WTC11 (cell line): ENCODE measurements at regions not wholly inside any gene's neighbourhood (a gene's known extent, or its start where the extent isn't known, plus 50 kb on each side); places are given as distances from the start of the nearest gene placed in this dataset.

ENCODE experiments used
- ATAC-seq: fragments of 200-7000 bp; cut with Tn5 transposase; 2 replicates; pipeline ENCODE4 v1.10.0; 2021; ENCODE audit warnings: mild to moderate bottlenecking, moderate library complexity
- CTCF ChIA-PET: fragments of 300-600 bp; sonication (Branson Sonifier 250); formaldehyde crosslinking; loops from one replicate; lab custom pipeline; 2021; ENCODE audit warnings: antibody characterized with exemption; lab: Charles Lee
- POLR2A ChIA-PET: fragments of 350-600 bp; sonication (Branson Sonifier 250); formaldehyde crosslinking; loops from one replicate; lab custom pipeline; 2021; ENCODE audit warnings: antibody characterized with exemption; lab: Charles Lee
- DNase-seq: peaks from one replicate; pipeline ENCODE4 v3.0.0; 2021; ENCODE audit warnings: low spot score
- H3K27ac Mint-ChIP-seq: 2 replicates; pipeline ENCODE4 v1.8.0; 2021; ENCODE audit warnings: mixed read lengths
- H3K27me3 Mint-ChIP-seq: 2 replicates; pipeline ENCODE4 v1.8.0; 2021; ENCODE audit warnings: low read depth, mild to moderate bottlenecking, moderate library complexity, mixed read lengths
- H3K36me3 Mint-ChIP-seq: 2 replicates; pipeline ENCODE4 v1.8.0; 2021; ENCODE audit warnings: mixed read lengths
- H3K4me1 Mint-ChIP-seq: 2 replicates; pipeline ENCODE4 v1.8.0; 2022; ENCODE audit warnings: mixed read lengths
- H3K4me3 Mint-ChIP-seq: 2 replicates; pipeline ENCODE4 v1.8.0; 2021; ENCODE audit warnings: mild to moderate bottlenecking, moderate library complexity, mixed read lengths
- H3K9me3 Mint-ChIP-seq: 2 replicates; pipeline ENCODE4 v1.8.0; 2021; ENCODE audit warnings: mixed read lengths
- ETV6 ChIP-seq: sonication (generic); formaldehyde crosslinking; IDR thresholded peaks from 2 replicates; pipeline ENCODE4 v1.8.1; 2022; ENCODE audit warnings: mild to moderate bottlenecking, missing genetic modification reagents
- GRHL2 ChIP-seq: fragments of 250-450 bp; sonication (Bioruptor Pico); IDR thresholded peaks from 2 replicates; pipeline ENCODE4 v1.8.0; 2022; ENCODE audit warnings: mild to moderate bottlenecking, moderate library complexity; ENCODE audit not compliant: insufficient replicate concordance, severe bottlenecking
- MXD4 ChIP-seq: fragments of 250-450 bp; sonication (Bioruptor Pico); IDR thresholded peaks from 2 replicates; pipeline ENCODE4 v1.8.0; 2021; ENCODE audit warnings: mild to moderate bottlenecking, moderate library complexity, borderline replicate concordance
- NFATC4 ChIP-seq: fragments of 250-450 bp; sonication (Bioruptor Pico); IDR thresholded peaks from 2 replicates; pipeline ENCODE4 v1.9.0; 2021; ENCODE audit warnings: mild to moderate bottlenecking
- NR1H2 ChIP-seq: sonication (generic); formaldehyde crosslinking; IDR thresholded peaks from 2 replicates; pipeline ENCODE4 v1.9.0; 2021; ENCODE audit warnings: mild to moderate bottlenecking, moderate library complexity, missing genetic modification reagents
- SMAD4 ChIP-seq: sonication (generic); formaldehyde crosslinking; IDR thresholded peaks from 2 replicates; pipeline ENCODE4 v1.8.0; 2022; ENCODE audit warnings: mild to moderate bottlenecking, missing genetic modification reagents
- TEAD4 ChIP-seq: sonication (generic); formaldehyde crosslinking; IDR thresholded peaks from 2 replicates; pipeline ENCODE4 v1.8.0; 2022; ENCODE audit warnings: mild to moderate bottlenecking, missing genetic modification reagents
- ZNF671 ChIP-seq: fragments of 250-450 bp; sonication (Bioruptor Pico); IDR thresholded peaks from 2 replicates; pipeline ENCODE4 v1.8.0; 2021; ENCODE audit warnings: mild to moderate bottlenecking
- TF ChIP-seq, protein P1 (sequence below): sonication (generic); formaldehyde crosslinking; IDR thresholded peaks from 2 replicates; pipeline ENCODE4 v1.8.1; 2022; ENCODE audit warnings: low read depth, mild to moderate bottlenecking, moderate library complexity, missing genetic modification reagents, borderline replicate concordance
- TF ChIP-seq, protein P2 (sequence below): sonication (generic); formaldehyde crosslinking; IDR thresholded peaks from 2 replicates; pipeline ENCODE4 v1.8.1; 2023; ENCODE audit warnings: mild to moderate bottlenecking, missing genetic modification reagents, moderate library complexity
- TF ChIP-seq, protein P3 (sequence below): sonication (generic); formaldehyde crosslinking; IDR thresholded peaks from 2 replicates; pipeline ENCODE4 v1.8.1; 2023; ENCODE audit warnings: mild to moderate bottlenecking, moderate library complexity, missing genetic modification reagents
- TF ChIP-seq, protein P4 (sequence below): sonication (generic); formaldehyde crosslinking; IDR thresholded peaks from 2 replicates; pipeline ENCODE4 v1.8.0; 2022; ENCODE audit warnings: mild to moderate bottlenecking, missing genetic modification reagents
- TF ChIP-seq, protein P5 (sequence below): sonication (generic); formaldehyde crosslinking; IDR thresholded peaks from 2 replicates; pipeline ENCODE4 v1.8.1; 2022; ENCODE audit warnings: mild to moderate bottlenecking, moderate library complexity, missing genetic modification reagents
- TF ChIP-seq, protein P6 (sequence below): sonication (generic); formaldehyde crosslinking; conservative IDR thresholded peaks from 2 replicates; pipeline ENCODE4 v1.8.1; 2023; ENCODE audit warnings: mild to moderate bottlenecking, low read depth, missing genetic modification reagents, moderate library complexity
- TF ChIP-seq, protein P7 (sequence below): sonication (generic); formaldehyde crosslinking; IDR thresholded peaks from 2 replicates; pipeline ENCODE4 v1.8.0; 2023; ENCODE audit warnings: missing genetic modification reagents, mild to moderate bottlenecking, borderline replicate concordance

DNA sequence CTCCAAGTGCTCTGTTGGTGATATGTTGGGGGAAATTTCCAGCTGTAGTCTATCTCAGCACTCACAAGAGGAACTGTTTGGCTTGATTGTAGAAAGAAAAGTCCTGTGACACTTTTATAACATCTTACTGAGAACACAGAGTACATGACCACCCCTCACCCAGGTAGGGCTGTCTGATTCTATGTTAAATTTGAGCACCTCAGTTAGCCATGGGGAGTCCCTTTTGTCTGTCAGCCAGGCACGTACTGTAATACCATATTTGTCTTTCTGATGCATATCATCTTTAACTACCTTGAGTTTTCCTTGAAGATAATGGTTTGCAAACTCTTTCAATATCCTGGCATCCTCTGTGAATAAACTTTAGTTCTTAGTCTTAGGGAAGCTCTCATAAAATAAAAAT lies 164.5 kb downstream of the IZUMO3 start:
- Mint-ChIP-seq H3K4me1 (peaks cover 23% of the 10 kb centered on the region), H3K27me3 (no peaks in the 10 kb centered on the region), H3K36me3 (peaks cover 29% of the 10 kb centered on the region)
- POLR2A ChIA-PET, result no interaction called here
- no peak for DNase-seq
- CTCF ChIA-PET, result interaction anchor here (0.5 kb wide), 1 partner anchor 526 kb away, joined by 3 read pairs; no protein-coding TSS in a partner anchor
- TF ChIP-seq TEAD4 (CRISPR knock-in tag) (no peak), NR1H2 (CRISPR knock-in tag) (no peak), NFATC4 (CRISPR knock-in tag) (no peak), ETV6 (CRISPR knock-in tag) (no peak), SMAD4 (CRISPR knock-in tag) (no peak), ZNF671 (CRISPR knock-in tag) (no peak), MXD4 (CRISPR knock-in tag) (no peak), GRHL2 (no peak)
- TF ChIP-seq, protein P1, sequence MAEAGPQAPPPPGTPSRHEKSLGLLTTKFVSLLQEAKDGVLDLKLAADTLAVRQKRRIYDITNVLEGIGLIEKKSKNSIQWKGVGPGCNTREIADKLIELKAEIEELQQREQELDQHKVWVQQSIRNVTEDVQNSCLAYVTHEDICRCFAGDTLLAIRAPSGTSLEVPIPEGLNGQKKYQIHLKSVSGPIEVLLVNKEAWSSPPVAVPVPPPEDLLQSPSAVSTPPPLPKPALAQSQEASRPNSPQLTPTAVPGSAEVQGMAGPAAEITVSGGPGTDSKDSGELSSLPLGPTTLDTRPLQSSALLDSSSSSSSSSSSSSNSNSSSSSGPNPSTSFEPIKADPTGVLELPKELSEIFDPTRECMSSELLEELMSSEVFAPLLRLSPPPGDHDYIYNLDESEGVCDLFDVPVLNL (CRISPR knock-in tag), result no peak
- TF ChIP-seq, protein P2, sequence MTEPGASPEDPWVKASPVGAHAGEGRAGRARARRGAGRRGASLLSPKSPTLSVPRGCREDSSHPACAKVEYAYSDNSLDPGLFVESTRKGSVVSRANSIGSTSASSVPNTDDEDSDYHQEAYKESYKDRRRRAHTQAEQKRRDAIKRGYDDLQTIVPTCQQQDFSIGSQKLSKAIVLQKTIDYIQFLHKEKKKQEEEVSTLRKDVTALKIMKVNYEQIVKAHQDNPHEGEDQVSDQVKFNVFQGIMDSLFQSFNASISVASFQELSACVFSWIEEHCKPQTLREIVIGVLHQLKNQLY, result no peak
- TF ChIP-seq, protein P3, sequence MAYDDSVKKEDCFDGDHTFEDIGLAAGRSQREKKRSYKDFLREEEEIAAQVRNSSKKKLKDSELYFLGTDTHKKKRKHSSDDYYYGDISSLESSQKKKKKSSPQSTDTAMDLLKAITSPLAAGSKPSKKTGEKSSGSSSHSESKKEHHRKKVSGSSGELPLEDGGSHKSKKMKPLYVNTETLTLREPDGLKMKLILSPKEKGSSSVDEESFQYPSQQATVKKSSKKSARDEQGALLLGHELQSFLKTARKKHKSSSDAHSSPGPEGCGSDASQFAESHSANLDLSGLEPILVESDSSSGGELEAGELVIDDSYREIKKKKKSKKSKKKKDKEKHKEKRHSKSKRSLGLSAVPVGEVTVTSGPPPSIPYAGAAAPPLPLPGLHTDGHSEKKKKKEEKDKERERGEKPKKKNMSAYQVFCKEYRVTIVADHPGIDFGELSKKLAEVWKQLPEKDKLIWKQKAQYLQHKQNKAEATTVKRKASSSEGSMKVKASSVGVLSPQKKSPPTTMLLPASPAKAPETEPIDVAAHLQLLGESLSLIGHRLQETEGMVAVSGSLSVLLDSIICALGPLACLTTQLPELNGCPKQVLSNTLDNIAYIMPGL, result no peak
- TF ChIP-seq, all 79 proteins: peak for 0
- peak overlapping the region; percentile 41 for H3K27ac Mint-ChIP-seq
- H3K9me3 Mint-ChIP-seq, result peaks cover 37% of the 10 kb centered on the region
- H3K4me3 Mint-ChIP-seq, result no peak overlapping the region
- ATAC-seq, result peak; percentile 32; the same call in 1 of the 2 replicates

DNA sequence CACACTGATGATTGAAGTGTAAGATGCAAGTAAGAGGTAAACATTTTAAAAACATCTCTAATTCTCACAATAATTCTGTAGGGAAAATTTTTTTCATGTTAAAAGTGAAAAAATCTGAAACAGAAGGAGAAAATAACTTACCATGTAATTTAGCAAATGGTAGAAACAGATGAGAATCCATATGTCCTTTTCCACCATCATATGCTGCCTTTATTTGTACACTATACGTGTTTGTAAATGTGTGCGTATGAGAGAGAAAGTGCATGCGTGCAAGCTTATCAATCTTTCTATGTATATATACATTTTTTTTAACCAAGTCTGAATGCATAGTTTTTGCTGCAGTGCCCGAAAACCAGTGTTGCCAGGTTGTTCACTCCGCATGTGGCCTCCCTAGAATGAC lies 186.7 kb downstream of the IZUMO3 start:
- TF ChIP-seq, protein P4, sequence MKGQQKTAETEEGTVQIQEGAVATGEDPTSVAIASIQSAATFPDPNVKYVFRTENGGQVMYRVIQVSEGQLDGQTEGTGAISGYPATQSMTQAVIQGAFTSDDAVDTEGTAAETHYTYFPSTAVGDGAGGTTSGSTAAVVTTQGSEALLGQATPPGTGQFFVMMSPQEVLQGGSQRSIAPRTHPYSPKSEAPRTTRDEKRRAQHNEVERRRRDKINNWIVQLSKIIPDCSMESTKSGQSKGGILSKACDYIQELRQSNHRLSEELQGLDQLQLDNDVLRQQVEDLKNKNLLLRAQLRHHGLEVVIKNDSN (CRISPR knock-in tag), result no peak
- TF ChIP-seq, protein P5, sequence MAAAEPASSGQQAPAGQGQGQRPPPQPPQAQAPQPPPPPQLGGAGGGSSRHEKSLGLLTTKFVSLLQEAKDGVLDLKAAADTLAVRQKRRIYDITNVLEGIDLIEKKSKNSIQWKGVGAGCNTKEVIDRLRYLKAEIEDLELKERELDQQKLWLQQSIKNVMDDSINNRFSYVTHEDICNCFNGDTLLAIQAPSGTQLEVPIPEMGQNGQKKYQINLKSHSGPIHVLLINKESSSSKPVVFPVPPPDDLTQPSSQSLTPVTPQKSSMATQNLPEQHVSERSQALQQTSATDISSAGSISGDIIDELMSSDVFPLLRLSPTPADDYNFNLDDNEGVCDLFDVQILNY (CRISPR knock-in tag), result no peak
- TF ChIP-seq, protein P6, sequence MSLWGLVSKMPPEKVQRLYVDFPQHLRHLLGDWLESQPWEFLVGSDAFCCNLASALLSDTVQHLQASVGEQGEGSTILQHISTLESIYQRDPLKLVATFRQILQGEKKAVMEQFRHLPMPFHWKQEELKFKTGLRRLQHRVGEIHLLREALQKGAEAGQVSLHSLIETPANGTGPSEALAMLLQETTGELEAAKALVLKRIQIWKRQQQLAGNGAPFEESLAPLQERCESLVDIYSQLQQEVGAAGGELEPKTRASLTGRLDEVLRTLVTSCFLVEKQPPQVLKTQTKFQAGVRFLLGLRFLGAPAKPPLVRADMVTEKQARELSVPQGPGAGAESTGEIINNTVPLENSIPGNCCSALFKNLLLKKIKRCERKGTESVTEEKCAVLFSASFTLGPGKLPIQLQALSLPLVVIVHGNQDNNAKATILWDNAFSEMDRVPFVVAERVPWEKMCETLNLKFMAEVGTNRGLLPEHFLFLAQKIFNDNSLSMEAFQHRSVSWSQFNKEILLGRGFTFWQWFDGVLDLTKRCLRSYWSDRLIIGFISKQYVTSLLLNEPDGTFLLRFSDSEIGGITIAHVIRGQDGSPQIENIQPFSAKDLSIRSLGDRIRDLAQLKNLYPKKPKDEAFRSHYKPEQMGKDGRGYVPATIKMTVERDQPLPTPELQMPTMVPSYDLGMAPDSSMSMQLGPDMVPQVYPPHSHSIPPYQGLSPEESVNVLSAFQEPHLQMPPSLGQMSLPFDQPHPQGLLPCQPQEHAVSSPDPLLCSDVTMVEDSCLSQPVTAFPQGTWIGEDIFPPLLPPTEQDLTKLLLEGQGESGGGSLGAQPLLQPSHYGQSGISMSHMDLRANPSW (CRISPR knock-in tag), result no peak
- TF ChIP-seq, protein P7, sequence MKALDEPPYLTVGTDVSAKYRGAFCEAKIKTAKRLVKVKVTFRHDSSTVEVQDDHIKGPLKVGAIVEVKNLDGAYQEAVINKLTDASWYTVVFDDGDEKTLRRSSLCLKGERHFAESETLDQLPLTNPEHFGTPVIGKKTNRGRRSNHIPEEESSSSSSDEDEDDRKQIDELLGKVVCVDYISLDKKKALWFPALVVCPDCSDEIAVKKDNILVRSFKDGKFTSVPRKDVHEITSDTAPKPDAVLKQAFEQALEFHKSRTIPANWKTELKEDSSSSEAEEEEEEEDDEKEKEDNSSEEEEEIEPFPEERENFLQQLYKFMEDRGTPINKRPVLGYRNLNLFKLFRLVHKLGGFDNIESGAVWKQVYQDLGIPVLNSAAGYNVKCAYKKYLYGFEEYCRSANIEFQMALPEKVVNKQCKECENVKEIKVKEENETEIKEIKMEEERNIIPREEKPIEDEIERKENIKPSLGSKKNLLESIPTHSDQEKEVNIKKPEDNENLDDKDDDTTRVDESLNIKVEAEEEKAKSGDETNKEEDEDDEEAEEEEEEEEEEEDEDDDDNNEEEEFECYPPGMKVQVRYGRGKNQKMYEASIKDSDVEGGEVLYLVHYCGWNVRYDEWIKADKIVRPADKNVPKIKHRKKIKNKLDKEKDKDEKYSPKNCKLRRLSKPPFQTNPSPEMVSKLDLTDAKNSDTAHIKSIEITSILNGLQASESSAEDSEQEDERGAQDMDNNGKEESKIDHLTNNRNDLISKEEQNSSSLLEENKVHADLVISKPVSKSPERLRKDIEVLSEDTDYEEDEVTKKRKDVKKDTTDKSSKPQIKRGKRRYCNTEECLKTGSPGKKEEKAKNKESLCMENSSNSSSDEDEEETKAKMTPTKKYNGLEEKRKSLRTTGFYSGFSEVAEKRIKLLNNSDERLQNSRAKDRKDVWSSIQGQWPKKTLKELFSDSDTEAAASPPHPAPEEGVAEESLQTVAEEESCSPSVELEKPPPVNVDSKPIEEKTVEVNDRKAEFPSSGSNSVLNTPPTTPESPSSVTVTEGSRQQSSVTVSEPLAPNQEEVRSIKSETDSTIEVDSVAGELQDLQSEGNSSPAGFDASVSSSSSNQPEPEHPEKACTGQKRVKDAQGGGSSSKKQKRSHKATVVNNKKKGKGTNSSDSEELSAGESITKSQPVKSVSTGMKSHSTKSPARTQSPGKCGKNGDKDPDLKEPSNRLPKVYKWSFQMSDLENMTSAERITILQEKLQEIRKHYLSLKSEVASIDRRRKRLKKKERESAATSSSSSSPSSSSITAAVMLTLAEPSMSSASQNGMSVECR (CRISPR knock-in tag), result no peak
- H3K4me3 Mint-ChIP-seq, result no peak overlapping the region
- peaks cover 8% of the 10 kb centered on the region for H3K4me1 Mint-ChIP-seq
- DNase-seq (no peak), ATAC-seq (no peak)
- ChIA-PET POLR2A (no interaction called here), CTCF (no interaction called here)
- peaks cover 29% of the 10 kb centered on the region for H3K36me3 Mint-ChIP-seq
- H3K27ac Mint-ChIP-seq, result no peak overlapping the region
- H3K9me3 Mint-ChIP-seq, result peaks cover 62% of the 10 kb centered on the region
- no peaks in the 10 kb centered on the region for H3K27me3 Mint-ChIP-seq
